NB4 (cell line): ENCODE measurements at regions not wholly inside any gene's neighbourhood (a gene's known extent, or its start where the extent isn't known, plus 50 kb on each side); places are given as distances from the start of the nearest gene placed in this dataset.
A peak's percentile ranks its signal among the peaks of the same experiment; 100 is the strongest.

Experiments
- DNase-seq: peaks from one replicate; pipeline ENCODE4 v3.0.0; 2010; ENCODE audit warnings: low read depth
- H3K4me3 ChIP-seq: one replicate; pipeline ENCODE4 v1.5.1; 2011; ENCODE audit warnings: mild to moderate bottlenecking, low read depth, low read length, moderate library complexity
- CTCF ChIP-seq: IDR thresholded peaks from one replicate; pipeline ENCODE4 v1.5.1; 2012; ENCODE audit warnings: low read depth, low read length
- MAX ChIP-seq: IDR thresholded peaks from 2 replicates; pipeline ENCODE4 v1.6.1; 2011; ENCODE audit warnings: low read depth, low read length
- MYC ChIP-seq: IDR thresholded peaks from 2 replicates; pipeline ENCODE4 v1.6.1; 2011; ENCODE audit warnings: low read depth, low read length
- POLR2A ChIP-seq: IDR thresholded peaks from 2 replicates; pipeline ENCODE4 v1.6.1; 2011; ENCODE audit warnings: mild to moderate bottlenecking; ENCODE audit not compliant: insufficient read length; ENCODE audit errors: extremely low read depth

GRCh38 chr6:15730922-15731321 is 68.1 kb upstream of the DTNBP1 start:
- TF ChIP-seq POLR2A (no peak), MAX (no peak), MYC (no peak), CTCF (no peak)
- DNase-seq: no peak

DNA sequence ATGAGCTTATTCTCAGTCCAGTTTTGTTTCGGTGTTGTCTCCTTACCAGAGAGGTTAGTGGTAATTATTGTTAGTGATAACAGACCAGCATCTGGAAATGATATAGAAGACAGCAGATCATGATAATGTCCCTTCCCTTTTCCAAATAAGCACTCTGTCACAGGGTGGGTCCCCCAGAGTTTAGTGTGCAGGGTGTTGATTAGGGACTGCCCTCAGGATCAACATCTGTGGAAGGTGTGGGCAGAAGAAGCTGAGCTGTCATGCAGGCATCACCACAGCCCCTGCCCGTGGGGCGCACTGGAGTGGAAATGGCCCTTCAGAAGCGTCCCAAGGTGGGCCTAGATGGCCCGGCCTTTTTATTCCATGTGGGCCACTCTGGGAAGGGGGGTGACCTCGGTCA is 67.6 kb upstream of the DTNBP1 start:
- H3K4me3 ChIP-seq: no peak overlapping the region
- TF ChIP-seq MAX: no peak
- DNase-seq: no peak

More at GRCh38 chr6:15730922-15731321, 68.1 kb upstream of the DTNBP1 start:
- no peak overlapping the region for H3K4me3 ChIP-seq

DNA sequence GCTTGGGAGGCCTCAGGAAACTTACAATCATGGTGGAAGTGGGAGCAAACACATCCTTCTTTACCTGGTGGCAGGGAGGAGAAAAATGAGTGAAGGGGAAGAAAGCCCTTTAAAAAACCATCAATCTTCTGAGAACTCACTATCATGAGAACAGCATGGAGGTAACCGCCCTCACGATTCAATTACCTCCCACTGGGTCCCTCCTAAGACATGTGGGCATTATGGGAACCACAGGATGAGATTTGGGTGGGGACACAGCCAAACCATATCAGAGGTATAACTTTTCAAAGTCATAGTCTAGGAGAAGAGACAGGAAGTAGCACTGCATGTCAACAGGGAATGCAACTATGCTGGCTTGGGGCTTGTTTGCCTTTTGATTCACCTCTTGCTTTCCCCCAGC is 59.9 kb upstream of the DTNBP1 start:
- no peak for DNase-seq
- TF ChIP-seq MAX (no peak), POLR2A (no peak), CTCF (no peak), MYC (no peak)
- H3K4me3 ChIP-seq: no peak overlapping the region

- TF ChIP-seq MYC (no peak), CTCF (no peak), MAX (no peak), POLR2A (no peak)
- no peak for DNase-seq
Observed at GRCh38 chr6:15716889-15717288, 54.1 kb upstream of the DTNBP1 start.

DNA sequence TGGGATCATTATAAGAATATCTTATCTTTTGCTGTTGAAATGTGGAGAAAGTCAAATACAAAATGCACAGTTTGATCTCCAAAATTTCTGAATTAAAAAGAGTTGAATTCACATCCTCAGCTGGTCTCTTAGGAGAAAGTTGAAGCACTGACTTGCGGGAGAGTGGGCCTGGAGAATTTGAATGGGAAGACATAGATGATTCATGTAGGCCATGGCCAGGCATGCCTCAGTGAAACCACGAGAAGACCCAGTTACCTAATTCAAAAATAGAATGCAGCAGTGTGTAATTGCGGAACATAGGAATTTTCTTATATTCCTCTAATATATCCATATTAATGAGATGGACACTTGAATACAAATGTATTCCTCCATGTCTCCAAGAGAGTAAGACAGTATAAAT is 53.0 kb upstream of the DTNBP1 start:
- peak; percentile 9 for DNase-seq
- H3K4me3 ChIP-seq: no peak overlapping the region
- no peak for TF ChIP-seq MAX
- no peak for TF ChIP-seq MYC
- no peak for TF ChIP-seq POLR2A
- no peak for TF ChIP-seq CTCF

More at GRCh38 chr6:15716889-15717288, 54.1 kb upstream of the DTNBP1 start:
- H3K4me3 ChIP-seq: no peak overlapping the region

DNA sequence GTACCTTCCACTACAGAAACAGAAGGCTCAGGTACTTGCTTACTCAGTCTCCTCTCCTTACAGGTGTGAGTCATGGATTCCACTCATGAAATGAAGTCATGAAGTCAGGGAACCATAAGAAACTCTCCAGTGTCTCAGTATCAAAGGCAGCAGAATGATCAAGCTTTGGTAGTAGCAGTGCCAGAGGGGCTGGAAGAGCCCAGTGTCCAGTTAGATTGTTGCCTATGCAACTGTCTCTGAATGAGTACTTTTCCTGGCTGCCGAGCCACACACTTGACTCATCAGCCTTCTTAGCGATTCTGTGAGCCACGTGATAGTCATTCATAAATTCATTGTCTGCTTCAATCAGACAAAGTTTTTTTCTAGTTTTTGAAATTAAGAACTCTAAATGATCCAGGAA is 52.2 kb upstream of the DTNBP1 start:
- TF ChIP-seq POLR2A (no peak), MAX (no peak), MYC (no peak)
- no peak for DNase-seq
- no peak overlapping the region for H3K4me3 ChIP-seq

DNA sequence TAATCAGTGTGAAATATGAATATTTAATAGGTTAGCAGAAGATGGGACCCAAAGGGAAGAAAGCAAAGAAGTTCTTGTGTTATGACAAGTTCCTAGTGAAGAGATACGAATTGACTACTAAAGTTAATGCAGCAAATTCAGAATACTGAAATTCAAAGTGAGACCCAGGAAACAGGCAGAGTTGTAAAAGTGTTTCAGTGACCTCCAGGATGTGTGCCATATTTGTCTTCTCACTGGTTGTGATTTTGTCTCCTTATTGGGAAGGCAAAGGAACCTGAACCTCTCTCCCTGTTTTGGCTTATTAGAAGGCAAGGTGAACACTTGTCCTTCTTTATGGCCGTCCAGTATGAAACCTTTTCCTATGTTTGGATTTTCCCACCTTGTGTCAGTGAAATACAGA is 51.8 kb upstream of the DTNBP1 start:
- TF ChIP-seq POLR2A (no peak), MAX (no peak), MYC (no peak), CTCF (no peak)
- no peak for DNase-seq

More for the DNA sequence above, 51.8 kb upstream of the DTNBP1 start:
- H3K4me3 ChIP-seq: no peak overlapping the region
